Calu3 (cell line): ENCODE measurements at regions not wholly inside any gene's neighbourhood (a gene's known extent, or its start where the extent isn't known, plus 50 kb on each side); places are given as distances from the start of the nearest gene placed in this dataset.

Experiments used
- BruUV-seq: library from RNA; stranded (reverse); fragments of 400-500 nt; replicated peaks from 2 replicates; lab custom pipeline; 2021; lab: Mats Ljungman, UMichigan
- CTCF ChIA-PET: fragments of 300-600 bp; sonication (Branson Sonifier 250); formaldehyde crosslinking; loops from one replicate; lab custom pipeline; 2022; ENCODE audit warnings: antibody characterized with exemption; lab: Charles Lee
- DNase-seq: peaks from one replicate; pipeline ENCODE4 v3.0.0; 2022
- H3K27ac Mint-ChIP-seq: one replicate; pipeline ENCODE4 v1.8.0; 2022; ENCODE audit warnings: mixed read lengths; ENCODE audit not compliant: unreplicated experiment
- H3K27me3 Mint-ChIP-seq: one replicate; pipeline ENCODE4 v1.8.0; 2022; ENCODE audit warnings: mixed read lengths; ENCODE audit not compliant: unreplicated experiment
- H3K36me3 Mint-ChIP-seq: one replicate; pipeline ENCODE4 v1.8.0; 2022; ENCODE audit warnings: mild to moderate bottlenecking, moderate library complexity, mixed read lengths; ENCODE audit not compliant: insufficient read depth, unreplicated experiment
- H3K4me1 Mint-ChIP-seq: one replicate; pipeline ENCODE4 v1.8.0; 2022; ENCODE audit warnings: mild to moderate bottlenecking, low read depth, mixed read lengths; ENCODE audit not compliant: unreplicated experiment
- H3K4me3 Mint-ChIP-seq: one replicate; pipeline ENCODE4 v1.8.0; 2022; ENCODE audit warnings: mild to moderate bottlenecking, low read depth, moderate library complexity, mixed read lengths; ENCODE audit not compliant: unreplicated experiment
- H3K9me3 Mint-ChIP-seq: one replicate; pipeline ENCODE4 v1.8.0; 2022; ENCODE audit warnings: low read depth, mixed read lengths; ENCODE audit not compliant: unreplicated experiment
- CTCF ChIP-seq: fragments of 200-600 bp; IDR thresholded peaks from one replicate; pipeline ENCODE4 v1.8.0; 2022; ENCODE audit warnings: antibody characterized with exemption; ENCODE audit not compliant: unreplicated experiment
- intact Hi-C: fragments of 100-400 bp; cut with micrococcal nuclease; formaldehyde crosslinking; loops from one replicate; pipeline ENCODE4 v1.10.0; 2022; ENCODE audit not compliant: unreplicated experiment

GRCh38 chr14:82116721-82117120, 583.1 kb upstream of the SEL1L start:
- no peaks in the 10 kb centered on the region for H3K36me3 Mint-ChIP-seq
- H3K4me3 Mint-ChIP-seq, result no peak overlapping the region
- peaks cover 7% of the 10 kb centered on the region for H3K9me3 Mint-ChIP-seq
- CTCF ChIA-PET, result no interaction called here
- no peak for DNase-seq
- no peak for TF ChIP-seq CTCF
- BruUV-seq, result no TSS peak
- no peak overlapping the region for H3K27ac Mint-ChIP-seq
- intact Hi-C loops, result no loop called here
- no peaks in the 10 kb centered on the region for H3K27me3 Mint-ChIP-seq
- no peaks in the 10 kb centered on the region for H3K4me1 Mint-ChIP-seq

DNA sequence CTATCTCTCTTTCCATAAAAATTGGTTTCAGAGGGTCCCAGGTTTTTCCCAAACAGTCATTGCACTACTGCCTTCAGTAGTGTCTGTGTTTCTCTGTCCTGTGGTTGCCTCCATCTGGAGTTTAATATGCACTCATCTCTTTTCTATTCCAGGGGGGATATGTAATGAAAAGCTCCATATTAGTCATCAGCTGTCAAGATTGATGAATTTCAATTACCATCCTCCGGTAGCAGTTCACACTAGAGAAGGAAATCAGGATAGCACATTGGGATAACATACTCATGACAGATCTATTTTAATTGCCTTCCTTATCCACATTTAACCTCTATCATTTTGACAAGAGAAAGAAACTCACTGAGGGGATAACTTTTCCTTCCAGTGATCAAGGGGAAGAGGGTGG, 589.0 kb upstream of the SEL1L start:
- TF ChIP-seq CTCF, result no peak
- Mint-ChIP-seq H3K27me3 (no peaks in the 10 kb centered on the region), H3K36me3 (no peaks in the 10 kb centered on the region), H3K4me1 (no peaks in the 10 kb centered on the region), H3K4me3 (no peak overlapping the region), H3K9me3 (peaks cover 7% of the 10 kb centered on the region), H3K27ac (no peak overlapping the region)
- CTCF ChIA-PET, result no interaction called here
- BruUV-seq, result no TSS peak
- DNase-seq, result no peak
- intact Hi-C loops, result no loop called here

GRCh38 chr14:82124511-82124910, 590.9 kb upstream of the SEL1L start:
- Mint-ChIP-seq H3K9me3 (peaks cover 8% of the 10 kb centered on the region), H3K36me3 (no peaks in the 10 kb centered on the region), H3K4me1 (no peaks in the 10 kb centered on the region), H3K27ac (no peak overlapping the region), H3K4me3 (no peak overlapping the region), H3K27me3 (no peaks in the 10 kb centered on the region)
- DNase-seq, result no peak
- no peak for TF ChIP-seq CTCF
- CTCF ChIA-PET, result no interaction called here
- no TSS peak for BruUV-seq
- intact Hi-C loops, result no loop called here

DNA sequence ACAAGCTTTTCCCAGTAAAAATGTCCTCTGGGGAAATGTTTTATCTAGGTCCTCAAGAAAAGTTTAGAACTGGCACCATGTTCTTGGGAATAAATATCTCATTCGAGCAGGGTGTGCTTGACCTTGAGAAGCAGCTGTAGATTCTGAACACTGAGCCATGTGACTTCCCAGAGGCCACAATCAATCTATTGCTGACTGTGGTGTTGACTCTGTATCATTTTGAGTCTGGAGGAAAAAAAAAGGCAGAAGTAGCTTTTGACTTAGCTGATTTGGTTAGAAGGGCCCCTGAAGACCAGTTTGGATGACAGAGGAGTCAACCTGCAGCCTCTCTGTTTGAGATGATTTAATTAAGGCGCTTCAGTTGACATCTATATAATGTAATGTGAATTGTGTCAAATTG, 592.4 kb upstream of the SEL1L start:
- TF ChIP-seq CTCF, result no peak
- intact Hi-C loops, result no loop called here
- CTCF ChIA-PET, result no interaction called here
- Mint-ChIP-seq H3K27me3 (no peaks in the 10 kb centered on the region), H3K4me3 (no peak overlapping the region), H3K27ac (no peak overlapping the region), H3K4me1 (no peaks in the 10 kb centered on the region), H3K9me3 (peaks cover 14% of the 10 kb centered on the region), H3K36me3 (no peaks in the 10 kb centered on the region)
- no TSS peak for BruUV-seq
- DNase-seq, result no peak
